ENCODE measurements at regions not wholly inside any gene's neighbourhood (a gene's known extent, or its start where the extent isn't known, plus 50 kb on each side); places are given as distances from the start of the nearest gene placed in this dataset.

DNA sequence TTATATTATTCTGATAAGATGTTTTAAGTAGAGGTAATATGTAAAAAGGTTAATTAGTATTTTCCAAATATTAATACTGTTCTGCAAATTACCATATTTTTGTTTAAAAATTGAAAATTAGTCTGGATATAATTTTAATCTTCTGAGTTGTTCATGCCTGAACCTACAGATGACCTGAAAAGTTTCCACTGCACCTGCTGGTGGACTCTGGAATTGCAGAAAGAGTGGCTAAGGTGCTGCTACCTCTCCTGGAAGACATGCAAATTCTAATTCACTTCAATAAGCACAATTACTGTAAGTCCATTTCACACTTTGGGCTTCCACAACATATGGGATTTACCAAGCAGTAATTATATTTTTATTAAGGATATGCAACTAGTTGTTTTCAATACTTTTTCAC, 77.7 kb upstream of the OLIG3 start:
- H2AFZ ChIP-seq (replicated peaks; ENCODE audit: low read length, poor library complexity), result no peak overlapping the region
- H2AK9ac ChIP-seq (replicated peaks; ENCODE audit: low read depth, low read length, poor library complexity), result no peak overlapping the region
- H3K4me1 ChIP-seq (ENCODE audit: control insufficient read depth, insufficient read depth, low read length), result no peaks in the 10 kb centered on the region
- no peak overlapping the region for H3K4me3 ChIP-seq (ENCODE audit: insufficient read depth, low read depth, low read length)
- no peak overlapping the region for H2AK5ac ChIP-seq (ENCODE audit: low read depth, low read length)
- in situ Hi-C loops (cut with MboI; ENCODE audit: low sequenced_read_pairs) (no loop called here), intact Hi-C loops (cut with micrococcal nuclease) (no loop called here), dilution Hi-C loops (cut with HindIII; ENCODE audit: low sequenced_read_pairs, unreplicated experiment) (no loop called here)
- no peak overlapping the region for H3K4ac ChIP-seq (ENCODE audit: low read depth, low read length)
- H4K91ac ChIP-seq (ENCODE audit: insufficient read depth, low read depth, low read length), result no peak overlapping the region
- H3K4me2 ChIP-seq (ENCODE audit: low read depth, low read length), result no peak overlapping the region
- no peak for ATAC-seq (ENCODE audit: low read depth)
- H3K9me3 ChIP-seq (ENCODE audit: control insufficient read depth, insufficient read depth, low read length), result no peaks in the 10 kb centered on the region
- TF ChIP-seq ELK1 (IDR thresholded peaks at IDR 0.05; ENCODE audit: borderline replicate concordance, low read depth, low read length) (no peak), RCOR1 (IDR thresholded peaks at IDR 0.05; ENCODE audit: insufficient replicate concordance, low read length) (no peak), SMC3 (IDR thresholded peaks at IDR 0.05; ENCODE audit: low read depth, low read length) (no peak)
- TF ChIP-seq, protein P1, sequence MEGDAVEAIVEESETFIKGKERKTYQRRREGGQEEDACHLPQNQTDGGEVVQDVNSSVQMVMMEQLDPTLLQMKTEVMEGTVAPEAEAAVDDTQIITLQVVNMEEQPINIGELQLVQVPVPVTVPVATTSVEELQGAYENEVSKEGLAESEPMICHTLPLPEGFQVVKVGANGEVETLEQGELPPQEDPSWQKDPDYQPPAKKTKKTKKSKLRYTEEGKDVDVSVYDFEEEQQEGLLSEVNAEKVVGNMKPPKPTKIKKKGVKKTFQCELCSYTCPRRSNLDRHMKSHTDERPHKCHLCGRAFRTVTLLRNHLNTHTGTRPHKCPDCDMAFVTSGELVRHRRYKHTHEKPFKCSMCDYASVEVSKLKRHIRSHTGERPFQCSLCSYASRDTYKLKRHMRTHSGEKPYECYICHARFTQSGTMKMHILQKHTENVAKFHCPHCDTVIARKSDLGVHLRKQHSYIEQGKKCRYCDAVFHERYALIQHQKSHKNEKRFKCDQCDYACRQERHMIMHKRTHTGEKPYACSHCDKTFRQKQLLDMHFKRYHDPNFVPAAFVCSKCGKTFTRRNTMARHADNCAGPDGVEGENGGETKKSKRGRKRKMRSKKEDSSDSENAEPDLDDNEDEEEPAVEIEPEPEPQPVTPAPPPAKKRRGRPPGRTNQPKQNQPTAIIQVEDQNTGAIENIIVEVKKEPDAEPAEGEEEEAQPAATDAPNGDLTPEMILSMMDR (conservative IDR thresholded peaks at IDR 0.05; ENCODE audit: low read depth, low read length), result peak; percentile 34
- TF ChIP-seq, protein P2, sequence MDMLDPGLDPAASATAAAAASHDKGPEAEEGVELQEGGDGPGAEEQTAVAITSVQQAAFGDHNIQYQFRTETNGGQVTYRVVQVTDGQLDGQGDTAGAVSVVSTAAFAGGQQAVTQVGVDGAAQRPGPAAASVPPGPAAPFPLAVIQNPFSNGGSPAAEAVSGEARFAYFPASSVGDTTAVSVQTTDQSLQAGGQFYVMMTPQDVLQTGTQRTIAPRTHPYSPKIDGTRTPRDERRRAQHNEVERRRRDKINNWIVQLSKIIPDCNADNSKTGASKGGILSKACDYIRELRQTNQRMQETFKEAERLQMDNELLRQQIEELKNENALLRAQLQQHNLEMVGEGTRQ (IDR thresholded peaks at IDR 0.05; ENCODE audit: low read depth, low read length), result no peak
- no peak overlapping the region for H2BK5ac ChIP-seq (ENCODE audit: low read depth, low read length, poor library complexity, severe bottlenecking)
- no peak overlapping the region for H3K18ac ChIP-seq (ENCODE audit: low read depth, low read length)
- BruUV-seq (replicated peaks), result no TSS peak
- H3K56ac ChIP-seq (ENCODE audit: extremely low read depth, insufficient read depth, low read length), result no peak overlapping the region
- ChIA-PET POLR2A (ENCODE audit: unreplicated experiment) (no interaction called here), CTCF (no interaction called here)
- H4K20me1 ChIP-seq (ENCODE audit: insufficient read depth, low read length), result no peaks in the 10 kb centered on the region
- DNase-seq, result peak; percentile 13
- peaks cover 5% of the 10 kb centered on the region for H3K27me3 ChIP-seq (ENCODE audit: control insufficient read depth, insufficient read depth, low read length)
- no peak overlapping the region for H2BK15ac ChIP-seq (ENCODE audit: low read depth, low read length)
- H2BK120ac ChIP-seq (ENCODE audit: low read depth, low read length), result no peak overlapping the region
- H4K8ac ChIP-seq (ENCODE audit: low read depth in 2 of 2, low read length in 2 of 2), result no peak overlapping the region
- no peak overlapping the region for H3K9ac ChIP-seq (ENCODE audit: low read depth, low read length)
- no peak overlapping the region for H3K27ac ChIP-seq (ENCODE audit: insufficient read depth, low read length)
- no peak overlapping the region for H4K5ac ChIP-seq (ENCODE audit: low read depth, low read length)
- H3K79me1 ChIP-seq (ENCODE audit: low read depth in 1 of 2, low read length in 2 of 2), result no peaks in the 10 kb centered on the region
- H3K23ac ChIP-seq (ENCODE audit: low read depth, low read length), result no peak overlapping the region
- no peak overlapping the region for H2BK20ac ChIP-seq (ENCODE audit: low read depth, low read length)
- no peaks in the 10 kb centered on the region for H3K9me1 ChIP-seq (ENCODE audit: insufficient read depth, low read length)
- no peaks in the 10 kb centered on the region for H3K36me3 ChIP-seq (ENCODE audit: control insufficient read depth, insufficient read depth, low read length)
- no peak overlapping the region for H3K14ac ChIP-seq (replicated peaks; ENCODE audit: low read depth, low read length)
